ENCODE measurements at regions not wholly inside any gene's neighbourhood (a gene's known extent, or its start where the extent isn't known, plus 50 kb on each side); places are given as distances from the start of the nearest gene placed in this dataset.
"Not testable (repeated sequence)": the region's sequence is repeated elsewhere in the genome, so short reads cannot be mapped to it uniquely, and the experiment has no call there.

- ATAC-seq (ENCODE audit: low read depth); POLR2A ChIA-PET; DNase-seq; H3K4me3 Mint-ChIP-seq; H3K9me3 Mint-ChIP-seq; H3K4me1 Mint-ChIP-seq; H3K27me3 Mint-ChIP-seq; H3K36me3 Mint-ChIP-seq; H3K27ac Mint-ChIP-seq: not testable (repeated sequence)
Measured at GRCh38 chr1:209129091-209129490, 454.4 kb upstream of the CAMK1G start.

GRCh38 chr1:209130886-209131285 is 452.6 kb upstream of the CAMK1G start:
- DNase-seq, result no peak
- Mint-ChIP-seq H3K27ac (no peak overlapping the region), H3K4me1 (no peaks in the 10 kb centered on the region), H3K36me3 (no peaks in the 10 kb centered on the region), H3K9me3 (no peaks in the 10 kb centered on the region), H3K27me3 (no peaks in the 10 kb centered on the region), H3K4me3 (no peak overlapping the region)
- POLR2A ChIA-PET, result no interaction called here
- ATAC-seq (ENCODE audit: low read depth), result no peak

GRCh38 chr1:209132736-209133467 is 450.6 kb upstream of the CAMK1G start:
- no peaks in the 10 kb centered on the region for H3K4me1 Mint-ChIP-seq
- H3K27ac Mint-ChIP-seq, result no peak overlapping the region
- ATAC-seq (ENCODE audit: low read depth) (no peak), DNase-seq (no peak)
- POLR2A ChIA-PET, result no interaction called here
- H3K27me3 Mint-ChIP-seq, result no peaks in the 10 kb centered on the region
- H3K4me3 Mint-ChIP-seq, result no peak overlapping the region
- no peaks in the 10 kb centered on the region for H3K9me3 Mint-ChIP-seq
- H3K36me3 Mint-ChIP-seq, result no peaks in the 10 kb centered on the region

DNA sequence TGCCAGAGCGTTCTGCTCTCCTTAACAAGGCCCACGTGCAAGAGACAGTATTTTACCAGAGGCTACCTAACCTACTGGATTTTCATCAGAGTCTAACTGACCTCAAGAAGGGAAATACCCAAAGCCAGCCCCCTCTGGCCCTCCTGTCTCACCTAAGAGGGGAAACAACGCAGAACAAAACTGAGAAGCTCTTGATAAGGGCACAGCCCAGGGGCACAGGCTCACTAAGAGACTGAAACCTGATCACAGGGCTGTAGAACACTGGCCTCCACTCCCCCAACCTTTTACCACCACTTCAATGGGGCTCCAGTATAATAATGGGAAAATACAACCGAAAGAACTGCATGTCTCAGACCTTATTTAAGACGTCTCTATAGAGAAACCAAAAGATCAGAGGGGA is 449.5 kb upstream of the CAMK1G start:
- Mint-ChIP-seq H3K27me3 (no peaks in the 10 kb centered on the region), H3K9me3 (no peaks in the 10 kb centered on the region), H3K27ac (no peak overlapping the region), H3K4me3 (no peak overlapping the region), H3K36me3 (no peaks in the 10 kb centered on the region), H3K4me1 (no peaks in the 10 kb centered on the region)
- POLR2A ChIA-PET, result no interaction called here
- ATAC-seq (ENCODE audit: low read depth) (no peak), DNase-seq (no peak)

- ATAC-seq (ENCODE audit: low read depth) (no peak), DNase-seq (no peak)
- Mint-ChIP-seq H3K27me3 (peaks cover 3% of the 10 kb centered on the region), H3K4me3 (no peak overlapping the region), H3K9me3 (no peaks in the 10 kb centered on the region), H3K4me1 (no peaks in the 10 kb centered on the region), H3K36me3 (no peaks in the 10 kb centered on the region), H3K27ac (no peak overlapping the region)
- POLR2A ChIA-PET, result no interaction called here
Measured at GRCh38 chr1:209143916-209144315, 439.6 kb upstream of the CAMK1G start.

DNA sequence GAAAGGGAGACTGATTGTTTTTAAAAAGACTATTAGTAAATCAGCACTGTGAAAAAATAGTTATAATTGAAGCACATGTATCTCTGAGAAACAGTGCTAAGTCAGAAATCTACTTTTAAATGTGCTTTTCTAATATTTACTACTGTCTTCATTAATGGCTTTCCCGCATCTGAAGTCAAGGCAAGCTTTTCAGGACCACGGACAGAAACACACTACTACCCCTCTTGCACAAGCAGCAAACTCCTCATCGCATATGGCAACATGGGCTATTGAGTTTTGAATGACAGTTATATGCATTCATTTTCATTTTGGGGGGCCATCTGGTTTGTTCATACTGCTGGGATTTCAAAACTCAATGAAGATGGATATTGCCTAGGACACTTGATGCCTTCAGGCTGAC is 433.4 kb upstream of the CAMK1G start:
- H3K9me3 Mint-ChIP-seq, result no peaks in the 10 kb centered on the region
- no peak for ATAC-seq (ENCODE audit: low read depth)
- H3K36me3 Mint-ChIP-seq, result no peaks in the 10 kb centered on the region
- no peaks in the 10 kb centered on the region for H3K4me1 Mint-ChIP-seq
- H3K4me3 Mint-ChIP-seq, result no peak overlapping the region
- DNase-seq, result no peak
- H3K27ac Mint-ChIP-seq, result no peak overlapping the region
- POLR2A ChIA-PET, result no interaction called here
- H3K27me3 Mint-ChIP-seq, result peaks cover 3% of the 10 kb centered on the region

- POLR2A ChIA-PET, result no interaction called here
- H3K27me3 Mint-ChIP-seq, result no peaks in the 10 kb centered on the region
- H3K4me1 Mint-ChIP-seq, result no peaks in the 10 kb centered on the region
- ATAC-seq (ENCODE audit: low read depth) (no peak), DNase-seq (no peak)
- H3K36me3 Mint-ChIP-seq, result no peaks in the 10 kb centered on the region
- no peak overlapping the region for H3K27ac Mint-ChIP-seq
- no peaks in the 10 kb centered on the region for H3K9me3 Mint-ChIP-seq
- no peak overlapping the region for H3K4me3 Mint-ChIP-seq
Measured at GRCh38 chr1:209153411-209153810, 430.1 kb upstream of the CAMK1G start.

DNA sequence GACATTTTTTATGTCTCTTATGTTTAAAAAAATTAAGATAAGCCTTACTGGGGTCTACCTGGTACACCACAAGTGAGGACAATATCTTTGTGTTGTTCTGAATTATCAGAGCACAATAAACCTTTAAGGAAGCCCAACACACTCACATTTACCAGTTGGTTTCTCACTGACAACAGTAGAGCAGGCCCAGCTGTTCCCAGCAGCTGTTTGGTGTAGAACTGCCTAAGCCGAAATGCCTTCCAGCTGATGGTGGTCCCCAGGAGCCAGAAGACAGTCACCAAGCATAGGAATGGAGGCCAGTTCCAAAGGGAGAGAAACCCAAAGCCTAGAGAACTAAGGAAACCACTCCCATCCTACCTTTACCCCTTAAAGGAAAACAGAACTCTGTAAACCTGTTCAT is 428.6 kb upstream of the CAMK1G start:
- H3K9me3 Mint-ChIP-seq, result no peaks in the 10 kb centered on the region

DNA sequence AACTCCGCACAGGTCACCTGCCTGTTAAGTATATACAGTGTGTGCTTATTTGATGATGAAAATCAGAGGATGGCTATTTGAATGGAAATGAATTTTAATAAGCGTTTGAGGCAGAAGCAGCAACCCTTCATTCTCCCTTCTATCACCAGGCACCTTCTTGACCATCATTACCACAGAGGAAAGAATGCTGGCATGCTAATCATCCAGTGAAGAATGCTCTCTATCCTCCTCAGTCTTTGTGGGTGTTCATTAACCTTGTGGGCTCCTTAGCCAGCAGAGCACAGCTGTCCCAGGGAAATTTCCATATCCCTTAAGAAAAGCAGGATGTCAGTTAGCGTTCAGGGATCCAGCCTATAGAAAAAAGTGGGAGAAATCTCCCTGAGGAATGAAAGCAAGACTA is 428.0 kb upstream of the CAMK1G start:
- Mint-ChIP-seq H3K36me3 (no peaks in the 10 kb centered on the region), H3K4me3 (no peak overlapping the region), H3K27ac (no peak overlapping the region), H3K9me3 (no peaks in the 10 kb centered on the region), H3K4me1 (no peaks in the 10 kb centered on the region), H3K27me3 (no peaks in the 10 kb centered on the region)
- POLR2A ChIA-PET, result no interaction called here
- DNase-seq (no peak), ATAC-seq (ENCODE audit: low read depth) (no peak)

More for the DNA sequence above, 428.6 kb upstream of the CAMK1G start:
- POLR2A ChIA-PET, result no interaction called here
- no peaks in the 10 kb centered on the region for H3K36me3 Mint-ChIP-seq
- no peak overlapping the region for H3K27ac Mint-ChIP-seq
- H3K4me3 Mint-ChIP-seq, result no peak overlapping the region
- no peak for DNase-seq
- H3K27me3 Mint-ChIP-seq, result no peaks in the 10 kb centered on the region
- no peaks in the 10 kb centered on the region for H3K4me1 Mint-ChIP-seq
- ATAC-seq (ENCODE audit: low read depth), result no peak

GRCh38 chr1:209156991-209157390 is 426.5 kb upstream of the CAMK1G start:
- Mint-ChIP-seq H3K36me3 (no peaks in the 10 kb centered on the region), H3K4me1 (no peaks in the 10 kb centered on the region), H3K9me3 (no peaks in the 10 kb centered on the region), H3K27ac (no peak overlapping the region), H3K4me3 (no peak overlapping the region), H3K27me3 (no peaks in the 10 kb centered on the region)
- POLR2A ChIA-PET, result no interaction called here
- ATAC-seq (ENCODE audit: low read depth) (no peak), DNase-seq (no peak)

GRCh38 chr1:209157546-209158249 is 425.8 kb upstream of the CAMK1G start:
- no peaks in the 10 kb centered on the region for H3K4me1 Mint-ChIP-seq
- no peaks in the 10 kb centered on the region for H3K36me3 Mint-ChIP-seq
- no peaks in the 10 kb centered on the region for H3K27me3 Mint-ChIP-seq
- no peaks in the 10 kb centered on the region for H3K9me3 Mint-ChIP-seq
- POLR2A ChIA-PET, result no interaction called here
- DNase-seq (no peak), ATAC-seq (ENCODE audit: low read depth) (no peak)
- no peak overlapping the region for H3K27ac Mint-ChIP-seq
- H3K4me3 Mint-ChIP-seq, result no peak overlapping the region

DNA sequence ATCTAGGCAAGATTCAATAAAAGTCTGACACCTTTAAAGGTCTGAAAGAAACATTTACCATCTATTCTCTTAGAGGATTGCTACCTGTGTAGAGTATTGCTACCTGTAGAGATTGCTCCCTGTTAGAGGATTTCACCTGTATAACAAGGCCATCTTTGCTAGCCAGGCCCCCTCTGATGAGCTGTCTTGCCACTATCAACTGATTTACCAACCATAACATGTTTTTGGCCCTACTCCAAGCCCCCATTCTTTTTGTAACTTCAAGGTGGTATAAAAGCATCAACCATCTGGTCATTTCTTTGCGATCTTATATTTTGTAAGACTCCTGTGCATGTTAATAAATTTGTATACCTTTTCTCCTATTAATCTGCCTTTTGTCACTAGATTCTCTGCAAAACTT is 424.7 kb upstream of the CAMK1G start:
- POLR2A ChIA-PET, result no interaction called here
- H3K27ac Mint-ChIP-seq, result no peak overlapping the region
- no peaks in the 10 kb centered on the region for H3K27me3 Mint-ChIP-seq
- no peak for ATAC-seq (ENCODE audit: low read depth)
- H3K9me3 Mint-ChIP-seq, result no peaks in the 10 kb centered on the region
- no peak overlapping the region for H3K4me3 Mint-ChIP-seq
- no peaks in the 10 kb centered on the region for H3K4me1 Mint-ChIP-seq
- DNase-seq, result no peak
- H3K36me3 Mint-ChIP-seq, result no peaks in the 10 kb centered on the region

DNA sequence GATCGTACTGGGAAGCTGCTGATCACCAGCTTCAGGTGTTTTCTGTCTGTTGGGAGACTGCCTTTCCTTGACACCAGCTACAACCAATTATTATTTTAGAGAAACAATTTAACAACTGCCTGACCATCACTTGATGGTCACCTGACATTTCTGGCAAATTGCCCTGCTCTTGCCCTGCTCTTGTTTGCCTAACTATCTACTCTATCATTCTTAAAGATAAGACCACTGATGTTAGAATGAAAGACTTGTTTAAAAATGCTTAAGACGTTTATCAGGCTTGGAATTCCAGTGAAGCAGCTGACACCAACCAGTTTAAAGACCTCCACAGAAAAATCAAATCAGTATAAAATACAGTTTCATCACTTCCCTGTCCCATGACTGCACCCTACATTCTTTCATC is 423.3 kb upstream of the CAMK1G start:
- ATAC-seq (ENCODE audit: low read depth) (no peak), DNase-seq (no peak)
- POLR2A ChIA-PET, result no interaction called here
- Mint-ChIP-seq H3K27ac (no peak overlapping the region), H3K36me3 (no peaks in the 10 kb centered on the region), H3K27me3 (no peaks in the 10 kb centered on the region), H3K9me3 (no peaks in the 10 kb centered on the region), H3K4me3 (no peak overlapping the region), H3K4me1 (no peaks in the 10 kb centered on the region)

- Mint-ChIP-seq H3K9me3 (no peaks in the 10 kb centered on the region), H3K4me1 (no peaks in the 10 kb centered on the region), H3K4me3 (no peak overlapping the region), H3K27me3 (no peaks in the 10 kb centered on the region), H3K36me3 (no peaks in the 10 kb centered on the region), H3K27ac (no peak overlapping the region)
- POLR2A ChIA-PET, result no interaction called here
- DNase-seq (no peak), ATAC-seq (ENCODE audit: low read depth) (no peak)
Measured at GRCh38 chr1:209162651-209163050, 420.9 kb upstream of the CAMK1G start.

Data from activated naive CD8-positive, alpha-beta T cell treated with anti-CD3 and anti-CD28 coated beads, Interleukin-2, amount 10 ng/mL, durations not matched to agents 7 days and 5 days (primary cell).